HG03442 (cell line): ENCODE measurements at regions not wholly inside any gene's neighbourhood (a gene's known extent, or its start where the extent isn't known, plus 50 kb on each side); places are given as distances from the start of the nearest gene placed in this dataset.
"Not testable (repeated sequence)": the region's sequence is repeated elsewhere in the genome, so short reads cannot be mapped to it uniquely, and the experiment has no call there.

Experiments used
- ATAC-seq: cut with Tn5 transposase; IDR thresholded peaks from one replicate; pipeline ENCODE4 v1.9.1; 2021; ENCODE audit warnings: mild to moderate bottlenecking, moderate library complexity; ENCODE audit not compliant: unreplicated experiment

GRCh38 chr16:29203046-29203932 is 203.2 kb downstream of the NPIPB11 start:
- not testable (repeated sequence) for ATAC-seq

GRCh38 chr16:29202642-29203041 is 203.9 kb downstream of the NPIPB11 start:
- ATAC-seq = not testable (repeated sequence)

DNA sequence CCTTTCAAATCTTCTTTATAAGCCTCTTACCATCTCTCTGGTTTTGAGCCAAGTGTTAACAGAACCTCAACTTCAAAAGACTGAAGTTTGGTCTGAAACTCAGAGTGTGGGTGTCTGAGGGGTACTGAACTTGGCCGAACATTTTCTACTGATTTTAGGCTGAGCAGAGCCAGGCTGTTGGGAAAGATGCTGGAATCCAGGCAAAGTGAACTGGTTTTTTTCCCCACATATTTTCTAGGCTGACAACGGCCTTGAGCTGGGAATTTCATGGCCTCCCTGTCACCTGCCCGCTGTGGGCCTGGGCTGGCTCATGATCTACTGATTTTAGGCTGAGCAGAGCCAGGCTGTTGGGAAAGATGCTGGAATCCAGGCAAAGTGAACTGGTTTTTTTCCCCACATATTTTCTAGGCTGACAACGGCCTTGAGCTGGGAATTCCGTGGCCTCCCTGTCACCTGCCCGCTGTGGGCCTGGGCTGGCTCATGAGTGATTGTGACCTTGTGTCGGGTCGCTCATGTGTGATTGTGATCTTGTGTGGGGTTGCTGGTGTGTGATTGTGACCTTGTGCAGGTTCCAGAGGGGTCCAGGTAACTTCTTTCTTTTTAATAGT is 204.4 kb downstream of the NPIPB11 start:
- ATAC-seq = not testable (repeated sequence)

- not testable (repeated sequence) for ATAC-seq
Observed at GRCh38 chr16:29201296-29202024, 205.1 kb downstream of the NPIPB11 start.

DNA sequence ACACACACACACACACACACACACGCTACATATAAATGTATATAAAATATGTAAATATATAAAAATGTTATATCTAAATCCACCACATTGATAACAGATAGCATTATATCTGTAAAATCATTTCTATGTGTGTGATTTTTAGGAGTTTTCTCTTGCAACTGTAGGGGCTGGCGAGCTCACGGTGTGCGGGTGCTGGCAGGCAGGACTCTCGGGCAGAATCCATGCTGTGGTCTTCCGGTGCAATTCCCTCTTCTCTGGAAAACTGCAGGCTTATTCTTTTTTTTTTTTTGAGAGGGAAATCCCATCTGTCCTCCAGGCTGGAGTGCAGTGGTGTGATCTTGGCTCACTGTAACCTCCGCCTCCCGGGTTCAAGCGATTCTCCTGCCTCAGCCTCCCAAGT is 205.8 kb downstream of the NPIPB11 start:
- ATAC-seq = not testable (repeated sequence)

- ATAC-seq = not testable (repeated sequence)
Observed at GRCh38 chr16:29200135-29200601, 206.3 kb downstream of the NPIPB11 start.

GRCh38 chr16:29199626-29200025 is 206.9 kb downstream of the NPIPB11 start:
- ATAC-seq = not testable (repeated sequence)

- ATAC-seq = no peak
Observed at GRCh38 chr16:29198731-29199521, 207.6 kb downstream of the NPIPB11 start.

- no peak for ATAC-seq
Observed at GRCh38 chr16:29198231-29198630, 208.3 kb downstream of the NPIPB11 start.

GRCh38 chr16:29197494-29198100 is 208.9 kb downstream of the NPIPB11 start:
- ATAC-seq = not testable (repeated sequence)

DNA sequence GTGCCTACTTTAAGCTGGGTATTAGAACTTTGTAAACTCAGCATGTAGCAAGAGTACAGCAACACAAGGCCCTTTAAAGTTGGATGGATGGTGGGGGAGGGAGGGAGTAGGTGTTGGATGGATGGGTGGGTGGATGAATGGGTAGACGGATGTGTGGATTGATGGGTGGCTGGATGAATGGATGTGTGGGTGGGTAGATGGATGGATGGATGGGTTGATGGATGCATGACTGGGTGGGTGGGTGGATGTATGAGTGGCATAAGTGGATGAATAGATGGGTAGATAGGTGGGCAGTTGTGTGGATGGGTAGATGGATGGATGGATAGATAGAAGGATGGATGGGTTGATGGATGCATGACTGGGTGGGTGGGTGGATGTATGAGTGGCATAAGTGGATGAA is 209.8 kb downstream of the NPIPB11 start:
- not testable (repeated sequence) for ATAC-seq

DNA sequence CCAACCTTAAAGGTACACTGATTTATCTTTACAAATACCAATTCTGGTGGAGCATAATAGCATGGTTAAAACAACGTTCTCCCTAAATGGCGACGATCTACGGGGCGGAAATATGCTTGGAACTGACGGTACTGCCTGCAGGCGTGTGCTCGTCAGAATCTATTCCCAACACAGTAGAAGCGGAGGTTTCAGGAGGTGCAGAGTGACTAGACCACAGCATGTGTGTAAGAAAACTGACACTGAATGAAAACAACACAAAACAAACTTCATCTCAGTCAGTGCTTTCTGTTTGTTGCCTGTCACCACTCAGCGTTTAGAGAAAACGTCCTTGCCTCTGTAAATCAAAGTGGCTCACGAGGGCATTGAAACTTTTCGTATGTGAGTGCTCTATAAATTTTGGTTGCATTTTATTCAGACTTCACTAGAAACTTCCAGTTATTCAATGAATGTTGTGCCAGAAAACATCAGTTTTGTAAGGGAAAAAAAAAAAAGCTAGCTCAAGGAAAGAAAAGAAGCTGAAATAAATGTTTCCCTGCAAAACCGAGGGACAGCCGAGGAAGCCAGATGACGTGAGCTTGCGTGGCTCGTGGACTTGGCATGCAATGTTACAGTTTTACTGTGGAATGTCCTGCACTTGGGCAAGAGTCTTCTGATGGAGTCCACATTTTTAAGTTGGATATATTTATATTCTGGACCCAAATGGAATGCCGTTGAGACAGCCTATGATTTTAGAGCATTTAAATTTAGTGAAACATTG is 210.4 kb downstream of the LAT start:
- not testable (repeated sequence) for ATAC-seq

- not testable (repeated sequence) for ATAC-seq
Observed at GRCh38 chr16:29194185-29194844, 209.5 kb downstream of the LAT start.

- ATAC-seq = not testable (repeated sequence)
Observed at GRCh38 chr16:29193634-29194033, 208.8 kb downstream of the LAT start.

GRCh38 chr16:29193248-29193574 is 208.4 kb downstream of the LAT start:
- not testable (repeated sequence) for ATAC-seq

- no peak for ATAC-seq
Observed at GRCh38 chr16:29192329-29193247, 207.7 kb downstream of the LAT start.

- not testable (repeated sequence) for ATAC-seq
Observed at GRCh38 chr16:29191636-29192180, 206.9 kb downstream of the LAT start.
